Amniotic epithelial cell (primary cell): ENCODE measurements at regions not wholly inside any gene's neighbourhood (a gene's known extent, or its start where the extent isn't known, plus 50 kb on each side); places are given as distances from the start of the nearest gene placed in this dataset.

Experiments
- DNase-seq: peaks from one replicate; pipeline ENCODE4 v3.0.0-alpha.2; 2010; ENCODE audit warnings: low read depth

DNA sequence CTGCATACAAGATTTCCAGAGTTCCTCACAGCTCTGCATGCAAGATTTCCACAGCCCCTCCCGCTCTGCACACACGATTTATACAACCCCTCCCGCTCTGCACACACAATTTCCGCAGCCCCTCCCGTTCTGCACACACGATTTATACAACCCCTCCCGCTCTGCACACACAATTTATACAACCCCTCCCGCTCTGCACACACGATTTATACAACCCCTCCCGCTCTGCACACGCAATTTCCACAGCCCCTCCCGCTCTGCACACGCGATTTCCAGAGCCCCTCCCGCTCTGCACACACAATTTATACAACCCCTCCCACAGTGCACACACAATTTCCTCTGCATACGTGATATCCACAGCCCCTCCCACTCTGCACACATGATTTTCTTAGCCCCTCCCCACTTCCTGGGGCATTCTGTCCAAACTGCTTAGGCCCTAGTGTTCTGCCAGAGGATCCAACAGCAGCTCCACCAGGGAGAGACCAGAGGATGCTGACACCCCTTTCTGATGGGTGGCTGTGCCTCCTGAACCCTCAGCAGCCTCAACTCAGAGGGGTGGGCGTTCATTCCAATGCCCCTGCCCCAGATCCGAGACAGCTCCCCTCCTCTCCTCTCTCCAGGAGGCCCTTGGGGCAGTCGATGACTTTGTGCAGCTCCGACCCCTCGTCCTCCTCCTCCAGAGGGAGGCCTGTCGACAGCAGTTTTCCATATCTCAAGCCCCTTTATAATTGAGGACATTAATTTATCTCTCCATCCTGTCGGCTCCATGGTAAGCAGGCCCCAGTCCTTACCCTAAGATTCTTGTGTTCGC, 671.7 kb downstream of the BRD1 start:
- DNase-seq = no peak

DNA sequence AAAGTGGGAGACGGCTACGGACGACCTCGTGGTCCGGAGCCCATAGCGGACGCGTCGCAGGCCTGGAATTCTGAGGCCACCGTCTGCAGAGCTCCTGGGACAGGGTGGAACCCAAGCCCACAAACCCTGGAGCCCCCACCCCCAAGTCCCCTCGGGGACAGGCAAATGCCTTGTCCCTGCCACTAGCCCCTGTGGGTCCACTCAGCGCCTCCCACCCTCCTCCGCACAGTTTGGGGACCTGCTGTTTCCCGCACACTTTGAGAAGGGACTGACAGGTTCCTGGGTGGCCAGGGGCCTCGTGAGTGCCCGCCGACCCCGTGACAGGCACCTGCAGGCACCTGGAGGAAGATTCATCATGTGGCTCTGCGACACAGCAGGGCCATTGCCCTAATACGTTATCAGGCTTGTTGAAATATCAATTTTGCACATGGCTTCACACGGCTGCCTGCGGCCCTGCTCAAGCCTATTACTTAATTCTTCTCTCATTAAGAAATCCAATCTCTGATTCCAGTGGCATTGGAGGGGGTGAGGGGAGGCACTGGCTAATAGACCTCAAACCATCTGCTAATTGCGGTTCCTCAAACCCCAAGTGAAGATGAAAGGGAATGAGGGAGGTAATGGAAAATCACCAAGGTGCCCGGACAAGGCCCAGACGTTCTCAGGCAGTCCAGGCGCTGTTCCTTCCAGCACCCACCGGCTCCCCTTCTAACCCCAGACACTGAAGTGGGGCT, 672.5 kb downstream of the BRD1 start:
- DNase-seq = no peak

DNA sequence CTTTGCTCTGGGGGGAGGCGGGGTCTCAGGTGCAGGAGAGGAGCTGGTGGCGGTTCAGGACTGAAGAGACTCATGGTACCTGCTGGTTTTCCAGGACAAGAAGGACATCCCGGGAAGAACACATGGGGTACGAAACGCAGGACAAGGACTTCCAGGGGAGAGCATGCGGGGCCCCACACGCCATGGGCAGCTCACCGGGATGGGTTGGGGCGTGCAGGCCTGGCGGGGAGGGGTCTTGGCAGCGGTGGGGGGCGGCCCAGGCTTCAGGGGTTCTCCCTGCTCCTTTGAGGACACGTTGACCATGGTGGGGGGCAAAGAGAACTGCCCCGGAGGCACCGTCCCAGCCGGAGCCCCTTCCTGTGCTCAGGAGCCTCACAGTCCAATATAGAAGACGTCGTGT, 673.2 kb downstream of the BRD1 start:
- no peak for DNase-seq

DNA sequence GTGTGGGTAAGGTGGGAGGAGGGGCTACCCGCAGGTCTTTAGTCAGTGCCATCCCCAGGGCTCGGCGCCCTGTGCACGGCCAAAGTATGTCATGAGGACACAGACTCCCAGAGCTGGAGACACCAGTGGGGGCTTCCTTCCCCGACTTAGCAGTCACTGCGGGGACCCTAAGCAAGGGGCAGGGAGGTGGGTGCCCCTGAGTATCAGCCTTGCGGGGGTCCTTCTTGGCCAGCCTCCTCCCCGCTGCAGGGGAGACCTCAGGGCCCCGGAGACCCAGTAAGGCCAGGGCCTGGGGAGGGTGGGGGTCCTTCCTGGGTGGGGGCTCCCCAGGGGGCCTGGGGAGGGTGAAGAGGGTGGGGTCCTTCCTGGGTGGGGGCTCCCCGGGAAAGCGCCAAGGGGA, 673.8 kb downstream of the BRD1 start:
- no peak for DNase-seq

DNA sequence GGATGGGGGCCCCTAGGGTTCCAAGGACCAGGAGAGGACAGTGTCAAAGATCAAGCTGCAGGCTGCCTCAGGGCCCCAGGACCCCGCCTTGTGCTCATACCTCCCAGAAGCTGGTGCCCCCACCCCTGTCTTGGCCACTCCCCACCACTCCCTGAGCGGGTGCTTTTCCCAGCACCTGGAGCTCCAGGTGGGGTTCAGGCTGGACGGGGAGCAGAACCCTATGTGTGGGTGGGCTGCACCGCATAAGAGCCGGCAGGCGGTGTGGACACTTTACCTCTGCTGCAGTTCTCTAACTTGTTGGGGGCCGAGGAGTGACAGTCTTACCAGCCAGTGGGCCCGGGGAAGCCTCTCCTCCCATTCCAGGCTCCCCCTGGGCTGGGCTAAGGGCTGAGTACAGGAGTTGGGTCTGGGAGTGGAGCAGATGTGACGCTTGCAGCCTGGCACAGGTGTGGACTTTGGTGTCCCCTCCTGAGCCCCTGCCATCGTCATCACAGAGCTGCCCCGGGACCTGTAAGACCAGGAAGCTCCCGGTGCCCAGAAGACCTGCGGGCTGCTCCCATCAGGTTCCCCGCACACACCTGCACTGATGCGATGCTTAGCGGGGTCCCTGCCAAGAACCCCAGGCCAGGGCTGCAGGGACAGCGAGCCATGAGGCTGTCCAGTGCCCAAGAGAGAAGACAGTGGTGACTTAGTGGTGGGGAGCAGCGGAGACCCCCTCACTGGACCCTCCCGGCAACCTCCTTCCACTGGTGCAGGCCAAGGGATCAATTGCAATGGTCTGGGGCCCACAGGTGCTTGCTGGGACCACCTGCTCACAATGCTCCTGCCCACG, 674.5 kb downstream of the BRD1 start:
- DNase-seq = no peak

DNA sequence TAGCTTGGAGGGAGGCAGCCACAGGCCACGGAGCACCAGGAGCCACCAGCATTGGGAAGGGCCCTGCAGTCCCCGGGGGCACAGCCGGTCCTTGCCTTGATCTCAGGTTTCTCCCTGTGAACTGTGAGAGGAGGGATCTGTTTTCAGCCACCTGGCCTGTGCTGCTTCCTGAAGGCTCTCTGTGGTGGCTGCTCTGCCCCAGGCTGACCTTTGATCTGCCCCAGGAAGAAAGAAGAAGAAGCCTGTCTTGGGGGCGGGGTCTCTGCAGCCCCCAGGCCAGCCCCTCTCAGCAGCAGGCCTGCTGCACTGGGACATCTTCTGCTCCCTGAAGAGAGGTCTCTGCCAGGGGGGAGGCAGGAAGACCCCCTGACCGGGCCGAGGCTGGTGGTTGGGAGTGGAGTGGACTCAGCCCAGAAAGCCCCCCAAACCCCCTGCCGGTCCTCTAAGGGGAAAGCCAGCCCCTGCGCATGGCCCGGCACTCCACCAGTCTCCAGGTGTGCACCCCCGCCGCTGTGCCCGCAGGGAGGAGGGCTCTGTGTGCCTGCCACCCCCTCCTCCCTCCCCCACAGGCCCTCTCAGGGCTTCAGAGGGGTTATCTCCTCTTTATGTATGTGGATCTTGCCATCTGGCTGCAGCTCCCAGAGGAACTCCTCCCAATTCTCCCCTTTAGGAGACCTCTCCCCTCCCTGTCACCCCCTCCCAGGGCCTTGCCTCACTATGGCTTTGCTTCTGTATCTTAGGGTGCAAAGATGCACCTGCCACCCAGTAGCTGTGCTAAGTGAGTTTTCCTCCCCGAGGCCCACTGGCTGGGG, 675.3 kb downstream of the BRD1 start:
- DNase-seq = no peak

DNA sequence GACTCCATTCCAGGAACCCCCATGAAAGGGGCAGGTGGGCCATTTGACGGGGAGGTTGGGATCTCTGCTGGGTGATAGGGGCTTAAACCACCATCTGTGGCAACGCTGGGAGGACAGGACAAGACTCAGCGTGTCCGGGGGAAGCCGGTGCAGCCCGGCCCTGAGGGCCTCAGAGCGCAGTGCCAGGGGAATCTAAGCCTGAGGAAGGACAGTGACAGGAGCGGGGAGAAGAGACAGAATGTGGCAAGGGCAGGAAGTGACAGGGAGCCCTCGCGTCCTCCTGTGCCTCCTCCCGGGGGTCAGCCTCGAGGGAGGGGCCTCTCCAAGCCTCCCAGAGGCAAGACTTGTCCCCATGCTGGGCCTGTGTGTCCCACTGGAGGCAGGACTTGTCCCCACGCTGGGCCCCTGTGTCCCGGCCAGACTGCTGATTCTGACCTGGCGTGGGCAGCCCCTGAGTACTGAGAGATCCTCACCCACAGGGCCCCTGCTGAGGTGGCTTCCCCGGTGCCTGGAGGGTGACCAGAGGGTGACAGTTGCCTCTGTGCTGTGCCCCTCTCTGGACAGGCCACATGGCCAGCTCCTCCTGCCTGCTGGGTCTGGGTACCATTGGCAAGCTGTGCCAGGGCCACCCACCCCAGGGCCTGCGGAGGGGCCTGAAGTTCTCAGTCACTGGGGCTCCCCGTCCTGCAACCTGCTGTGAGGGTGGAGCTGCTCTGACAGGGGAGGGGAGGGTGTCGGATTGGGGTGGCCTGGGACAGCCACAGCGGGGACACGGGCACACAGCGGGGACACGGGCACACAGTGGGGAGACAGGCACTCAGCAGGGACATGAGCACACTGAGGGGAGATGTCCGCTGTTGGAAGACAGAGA, 676.2 kb downstream of the BRD1 start:
- no peak for DNase-seq

DNA sequence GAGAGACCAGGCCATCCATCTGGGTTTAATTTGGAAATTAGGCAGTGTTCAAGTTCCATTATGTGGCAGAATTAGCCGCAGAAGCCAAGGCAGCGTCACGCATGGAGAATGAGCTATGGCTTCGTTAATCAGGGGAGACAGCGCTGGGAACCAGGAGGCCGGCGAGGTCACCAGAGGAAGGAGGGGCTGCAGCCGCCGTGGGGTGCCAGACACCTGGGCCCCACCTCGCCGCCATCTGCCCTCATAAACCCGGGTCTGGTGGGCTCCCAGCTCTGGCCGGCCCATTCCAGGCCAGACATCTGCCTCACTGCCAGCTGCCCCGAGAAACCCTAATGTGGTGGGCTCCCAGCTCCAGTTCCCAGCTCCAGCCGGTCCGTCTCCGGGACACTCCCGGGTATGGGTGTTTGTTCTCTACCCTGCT, 676.9 kb downstream of the BRD1 start:
- DNase-seq = no peak

DNA sequence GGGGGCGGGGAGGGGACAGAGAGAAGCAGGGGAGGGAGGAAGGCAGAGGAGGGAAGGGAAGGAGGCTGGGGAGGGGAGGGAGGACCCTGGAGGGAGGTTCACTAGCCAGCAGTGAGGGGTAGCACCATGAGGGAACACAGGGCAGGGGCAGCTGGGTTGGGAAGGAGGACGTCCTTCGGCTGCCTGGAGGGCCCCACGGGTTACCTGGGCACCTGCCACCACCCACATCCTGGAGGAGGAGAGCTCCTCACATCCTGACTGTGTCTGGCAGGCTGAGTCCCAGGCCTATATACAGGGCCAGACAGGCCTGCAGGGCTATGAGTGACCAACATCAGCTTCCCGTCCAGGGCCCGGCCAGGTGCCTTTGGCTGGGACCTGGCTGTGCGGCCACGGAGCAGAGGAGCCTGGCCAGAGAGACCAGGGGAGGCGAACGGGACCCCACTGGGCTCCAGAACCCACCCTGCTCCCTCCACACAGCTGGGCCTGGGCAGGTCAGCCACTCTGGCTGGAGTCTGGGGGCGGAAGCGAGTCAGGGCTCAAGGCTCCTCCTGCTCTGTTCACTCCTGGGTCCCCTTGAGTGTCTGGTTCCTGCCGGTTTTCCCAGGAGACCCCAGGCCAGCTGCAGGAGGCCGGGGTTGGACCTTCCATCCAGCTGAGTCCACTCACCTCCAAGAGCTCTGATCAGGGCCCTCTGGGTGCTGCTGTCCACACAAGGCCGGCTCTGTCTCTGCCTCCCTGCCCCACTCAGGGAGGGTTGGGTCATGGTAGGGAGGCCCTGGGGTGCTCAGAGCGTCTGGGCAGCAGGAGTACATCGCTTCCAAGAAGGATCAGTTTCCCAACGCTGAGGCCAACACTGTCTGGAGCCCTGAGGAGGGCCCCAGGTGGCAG, 677.7 kb downstream of the BRD1 start:
- DNase-seq = no peak

DNA sequence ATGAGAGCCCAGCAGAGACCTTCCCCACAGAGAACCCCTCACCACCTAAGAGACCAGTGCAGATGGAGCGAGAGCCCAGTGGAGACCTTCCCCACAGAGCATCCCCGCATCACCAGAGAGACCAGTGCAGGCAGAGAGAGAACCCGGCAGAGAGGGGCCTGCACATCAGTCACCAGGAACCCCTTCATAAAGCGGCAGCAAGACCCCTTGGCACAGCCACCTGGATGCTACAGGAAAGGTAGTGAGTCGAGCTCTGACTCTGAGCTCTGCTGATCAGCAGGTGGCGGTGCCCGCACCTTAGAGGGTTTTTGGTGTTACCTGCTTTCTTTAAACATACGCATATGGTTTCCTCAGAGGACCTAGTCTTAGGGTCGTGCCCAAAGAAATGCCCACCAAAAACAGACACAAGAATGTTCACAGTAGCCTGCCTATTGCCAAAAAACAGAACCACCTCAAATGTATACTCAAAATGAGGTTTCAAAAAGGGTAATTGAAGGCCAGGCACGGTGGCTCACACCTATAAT, 678.7 kb downstream of the BRD1 start:
- no peak for DNase-seq

DNA sequence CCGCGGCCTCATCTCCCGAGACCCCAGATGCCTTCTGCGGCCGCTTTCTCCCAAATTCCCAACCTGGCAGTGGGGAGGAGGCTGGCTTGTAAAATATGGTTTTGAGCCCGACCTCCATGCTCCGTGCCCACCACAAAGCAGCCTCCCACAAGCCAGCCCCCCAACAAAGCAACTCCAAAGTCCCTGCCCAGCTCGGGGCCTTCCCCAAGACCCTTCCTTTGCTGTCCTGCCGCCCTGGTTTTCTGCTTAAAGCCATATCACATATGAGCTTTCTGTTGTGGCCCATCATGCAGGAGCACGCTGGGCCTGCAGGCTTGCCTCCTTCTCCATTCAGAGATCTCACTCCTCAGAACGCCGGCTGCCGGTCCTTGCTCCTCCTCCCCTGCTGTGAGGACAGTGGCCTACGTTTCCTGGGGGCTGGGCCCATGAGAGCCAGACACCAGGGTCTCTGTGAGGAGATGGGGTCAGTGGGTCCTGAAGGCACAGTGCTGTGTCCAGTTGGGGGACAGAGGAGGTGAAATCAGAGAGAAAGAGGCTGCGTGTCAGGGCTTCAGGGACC, 680.0 kb downstream of the BRD1 start:
- no peak for DNase-seq

DNA sequence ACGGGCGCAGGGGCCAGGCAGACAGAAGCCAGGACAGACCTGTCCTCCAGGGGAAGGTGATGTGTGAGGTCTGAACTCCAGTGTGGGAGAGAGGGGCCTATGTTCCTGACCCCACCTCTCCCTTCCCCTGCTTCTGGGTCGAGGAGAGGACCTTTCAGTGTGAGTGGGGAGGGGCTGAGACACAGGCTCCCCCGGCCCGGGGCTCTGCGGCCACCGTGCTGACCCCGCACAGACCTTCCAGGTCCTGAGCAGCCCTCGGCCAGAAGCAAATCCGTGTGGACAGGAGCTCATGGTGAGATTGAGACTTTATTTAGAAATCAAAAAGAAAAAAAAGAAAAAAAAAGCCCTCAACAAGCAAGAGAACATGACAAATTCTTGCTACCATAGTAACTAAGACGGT, 680.5 kb downstream of the BRD1 start:
- no peak for DNase-seq

DNA sequence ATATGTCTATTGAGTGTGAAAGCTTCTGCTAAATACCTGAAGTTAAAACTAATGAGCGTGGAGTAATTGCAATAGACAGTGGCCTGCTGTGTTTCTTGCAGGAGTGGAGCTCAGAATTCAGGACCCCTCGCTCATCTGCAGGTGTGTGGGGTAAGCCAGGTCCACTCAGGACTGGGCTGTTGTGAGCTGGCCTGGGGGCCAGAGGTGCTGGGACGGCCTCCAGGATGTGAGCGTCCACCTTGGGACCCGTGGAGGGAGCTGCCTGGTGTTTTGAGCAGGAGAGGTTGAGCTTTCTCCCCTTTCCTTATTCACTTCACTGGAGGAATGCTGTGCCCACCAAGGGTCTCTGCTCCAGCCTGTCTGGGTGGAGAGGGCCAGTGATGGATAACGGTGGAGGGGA, 681.2 kb downstream of the BRD1 start:
- no peak for DNase-seq

DNA sequence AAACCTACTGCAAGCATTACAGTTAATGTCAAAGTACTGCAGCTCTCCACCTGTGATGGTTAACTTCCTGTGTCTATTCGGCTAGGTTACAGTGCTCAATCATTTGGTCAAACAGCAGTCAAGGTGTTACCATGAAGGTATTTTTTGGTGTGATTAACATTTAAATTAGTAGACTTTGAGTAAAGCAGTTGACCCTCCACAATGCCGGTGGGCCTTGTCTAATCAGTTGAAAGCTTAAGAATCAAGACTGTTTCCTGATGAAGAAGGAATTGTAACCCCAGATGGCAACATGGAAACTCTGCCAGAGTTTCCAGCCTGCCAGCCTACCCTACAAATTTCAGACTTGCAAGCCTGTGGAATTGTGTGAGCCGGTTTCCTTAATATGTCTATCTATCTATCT, 683.9 kb downstream of the BRD1 start:
- no peak for DNase-seq

DNA sequence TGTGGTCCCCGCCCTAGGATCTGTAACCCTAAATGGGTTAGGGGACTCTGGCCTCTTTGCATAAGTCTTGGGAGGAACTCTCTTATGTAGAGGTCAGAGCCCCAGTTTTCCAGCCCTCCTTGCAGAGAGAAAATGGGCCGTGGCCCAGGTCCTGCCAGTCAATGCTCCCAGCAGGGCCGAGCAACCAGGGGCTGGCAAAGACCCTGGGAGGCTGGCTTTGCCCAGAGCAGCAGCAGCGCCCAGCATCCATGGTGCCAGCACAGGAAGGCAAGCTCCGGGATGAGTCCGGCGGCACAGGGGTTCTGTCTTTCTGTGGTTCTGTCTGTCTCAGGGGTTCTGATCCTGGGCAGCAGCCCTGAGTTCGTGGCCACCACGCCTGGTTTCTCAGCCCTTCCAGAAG, 684.8 kb downstream of the BRD1 start:
- DNase-seq = no peak

DNA sequence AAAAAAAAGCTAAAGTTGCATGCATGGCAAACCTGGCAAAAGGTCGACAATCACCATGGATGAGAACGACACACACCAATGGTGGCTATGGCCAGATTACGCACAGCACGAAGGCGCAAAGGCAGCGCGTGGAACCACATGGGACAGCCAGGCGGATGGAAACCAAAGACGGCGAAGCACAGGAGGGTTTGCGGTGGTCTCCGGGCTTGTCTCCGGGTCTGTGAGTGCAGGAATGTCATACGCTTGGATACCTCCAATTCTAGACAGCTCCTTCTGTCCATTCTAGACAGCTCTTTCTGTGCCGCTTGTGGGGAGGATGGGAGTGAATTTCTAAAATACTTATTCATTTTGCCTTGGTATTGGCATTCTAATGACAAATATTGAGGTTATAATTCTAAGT, 685.4 kb downstream of the BRD1 start:
- DNase-seq = no peak

DNA sequence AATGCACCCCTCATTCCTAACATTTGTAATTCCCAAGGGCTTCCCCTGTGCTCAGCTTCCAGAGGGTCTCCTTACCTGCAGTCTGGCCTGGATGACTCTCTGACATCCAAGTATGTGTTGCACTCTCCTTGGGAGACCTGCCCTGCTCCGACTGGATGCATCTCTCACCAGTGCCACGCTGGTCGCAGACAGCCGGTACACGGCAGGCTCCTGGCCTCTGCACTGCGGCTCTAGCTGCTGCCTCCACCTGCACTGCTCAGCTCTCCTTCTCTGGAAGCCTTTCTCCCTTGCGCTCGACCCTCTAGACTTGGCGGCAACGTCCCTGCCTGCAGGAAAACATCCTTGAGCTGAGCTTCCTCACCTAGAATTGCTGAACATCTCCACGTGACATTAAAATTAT, 685.9 kb downstream of the BRD1 start:
- no peak for DNase-seq

DNA sequence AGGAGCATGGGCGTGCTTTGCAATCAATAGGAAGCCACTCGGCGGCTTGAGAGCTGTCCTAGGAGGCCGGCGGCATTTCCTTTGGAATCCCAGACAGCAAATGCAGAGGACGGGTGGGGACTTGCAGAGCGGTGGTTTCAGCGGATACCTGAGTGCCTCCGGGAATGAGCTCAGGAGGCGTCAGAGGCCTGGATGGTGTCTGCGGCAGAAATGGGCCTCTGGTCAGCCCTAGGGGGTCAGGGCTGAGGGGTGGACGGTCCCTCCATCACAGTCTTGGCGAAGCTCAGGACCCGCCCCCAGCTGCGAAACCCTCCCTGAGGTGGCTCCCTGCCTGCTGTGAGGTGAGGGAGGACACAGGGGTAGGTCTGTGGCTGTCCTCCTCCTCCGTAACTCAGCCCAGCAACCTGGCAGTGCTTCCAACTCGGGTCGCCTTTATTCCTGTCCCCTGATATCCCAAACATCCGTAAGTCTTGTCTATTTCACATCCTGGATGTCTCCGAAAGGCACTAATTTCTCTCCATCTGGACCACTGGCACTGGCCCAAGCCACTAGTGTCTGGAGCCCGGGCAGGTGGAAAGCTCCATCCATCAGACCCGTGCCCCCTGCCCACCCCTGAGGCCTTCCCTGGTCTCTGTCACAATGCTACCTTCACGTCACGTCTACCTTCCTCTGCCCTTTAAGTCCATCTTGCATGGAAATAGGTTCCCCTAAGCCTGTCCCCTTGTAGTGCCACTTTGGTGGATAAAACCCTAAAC, 686.6 kb downstream of the BRD1 start:
- DNase-seq = no peak
